ENCODE measurements at regions not wholly inside any gene's neighbourhood (a gene's known extent, or its start where the extent isn't known, plus 50 kb on each side); places are given as distances from the start of the nearest gene placed in this dataset.
"Not testable (repeated sequence)": the region's sequence is repeated elsewhere in the genome, so short reads cannot be mapped to it uniquely, and the experiment has no call there.

DNA sequence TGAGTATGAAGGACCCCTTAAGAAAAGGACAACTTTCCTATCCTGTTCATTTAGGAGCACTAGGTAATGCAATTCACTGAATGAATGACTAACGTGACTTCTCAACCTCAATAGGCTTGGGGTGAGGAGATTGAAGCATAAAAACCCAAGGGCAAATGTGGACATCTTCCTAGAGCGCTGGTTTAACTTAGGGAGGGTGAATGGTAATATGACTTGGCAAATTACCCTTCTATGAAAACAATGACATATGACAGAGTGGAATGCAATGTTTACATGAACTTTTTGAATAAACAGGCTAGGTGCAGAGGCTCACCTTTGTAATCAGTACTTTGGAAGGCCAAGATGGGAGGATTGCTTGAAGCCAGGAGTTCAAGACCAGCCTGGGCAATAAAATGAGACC is 83.9 kb upstream of the ANK3 start:
- ATAC-seq (ENCODE audit: low FRiP score): no peak
- TF ChIP-seq, protein P1, sequence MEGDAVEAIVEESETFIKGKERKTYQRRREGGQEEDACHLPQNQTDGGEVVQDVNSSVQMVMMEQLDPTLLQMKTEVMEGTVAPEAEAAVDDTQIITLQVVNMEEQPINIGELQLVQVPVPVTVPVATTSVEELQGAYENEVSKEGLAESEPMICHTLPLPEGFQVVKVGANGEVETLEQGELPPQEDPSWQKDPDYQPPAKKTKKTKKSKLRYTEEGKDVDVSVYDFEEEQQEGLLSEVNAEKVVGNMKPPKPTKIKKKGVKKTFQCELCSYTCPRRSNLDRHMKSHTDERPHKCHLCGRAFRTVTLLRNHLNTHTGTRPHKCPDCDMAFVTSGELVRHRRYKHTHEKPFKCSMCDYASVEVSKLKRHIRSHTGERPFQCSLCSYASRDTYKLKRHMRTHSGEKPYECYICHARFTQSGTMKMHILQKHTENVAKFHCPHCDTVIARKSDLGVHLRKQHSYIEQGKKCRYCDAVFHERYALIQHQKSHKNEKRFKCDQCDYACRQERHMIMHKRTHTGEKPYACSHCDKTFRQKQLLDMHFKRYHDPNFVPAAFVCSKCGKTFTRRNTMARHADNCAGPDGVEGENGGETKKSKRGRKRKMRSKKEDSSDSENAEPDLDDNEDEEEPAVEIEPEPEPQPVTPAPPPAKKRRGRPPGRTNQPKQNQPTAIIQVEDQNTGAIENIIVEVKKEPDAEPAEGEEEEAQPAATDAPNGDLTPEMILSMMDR (IDR thresholded peaks at IDR 0.05): no peak
- DNase-seq (ENCODE audit: low spot score): no peak

DNA sequence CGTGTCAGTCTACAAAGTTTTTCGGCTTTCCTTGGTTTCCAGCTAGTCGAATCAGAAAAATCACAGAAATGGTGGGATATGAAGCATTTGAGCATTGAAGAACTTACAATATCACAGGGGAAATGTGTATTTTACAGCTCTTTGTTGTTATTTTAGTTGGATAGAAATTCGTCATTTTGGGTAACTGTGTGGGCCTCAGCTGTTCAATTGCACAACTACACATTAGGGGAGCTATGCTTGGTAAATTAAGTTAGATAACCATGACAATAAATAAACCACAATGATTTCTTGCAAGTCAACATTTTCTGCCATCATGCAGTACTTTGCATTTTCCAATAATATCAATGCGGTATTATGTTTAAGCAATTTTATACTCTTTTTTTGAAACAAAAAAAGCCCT is 80.4 kb upstream of the ANK3 start:
- TF ChIP-seq, protein P1 (IDR thresholded peaks at IDR 0.05): no peak
- DNase-seq (ENCODE audit: low spot score) (no peak), ATAC-seq (ENCODE audit: low FRiP score) (no peak)

DNA sequence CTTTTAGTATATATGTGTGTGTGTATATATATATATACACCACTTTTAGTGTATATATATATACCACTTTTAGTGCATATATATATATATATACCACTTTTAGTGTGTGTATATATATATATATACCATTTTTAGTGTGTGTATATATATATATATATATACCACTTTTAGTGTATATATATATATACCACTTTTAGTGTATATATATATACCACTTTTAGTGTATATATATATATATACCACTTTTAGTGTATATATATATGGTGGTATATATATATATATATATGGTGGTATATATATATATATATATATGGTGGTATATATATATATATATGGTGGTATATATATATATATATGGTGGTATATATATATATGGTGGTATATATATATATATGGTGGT is 79.5 kb upstream of the ANK3 start:
- DNase-seq (ENCODE audit: low spot score); ATAC-seq (ENCODE audit: low FRiP score): not testable (repeated sequence)

DNA sequence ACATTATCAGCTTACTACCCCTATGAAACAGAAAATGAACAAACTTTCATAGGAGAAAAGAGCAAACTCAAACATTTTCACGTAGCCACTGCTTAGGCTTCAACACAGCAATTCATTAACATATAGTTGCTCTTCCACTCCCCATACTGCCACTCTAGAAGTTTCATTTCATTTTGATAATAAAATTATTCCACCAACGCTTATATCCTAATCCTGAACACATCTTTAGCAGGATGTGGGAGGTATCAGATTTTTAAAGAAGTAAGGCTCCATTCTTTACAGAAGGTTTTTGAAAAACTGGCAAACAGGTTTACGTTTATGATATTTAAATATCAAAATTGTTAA is 77.5 kb upstream of the ANK3 start:
- DNase-seq (ENCODE audit: low spot score): no peak
- TF ChIP-seq, protein P1 (IDR thresholded peaks at IDR 0.05): no peak
- no peak for ATAC-seq (ENCODE audit: low FRiP score)

DNA sequence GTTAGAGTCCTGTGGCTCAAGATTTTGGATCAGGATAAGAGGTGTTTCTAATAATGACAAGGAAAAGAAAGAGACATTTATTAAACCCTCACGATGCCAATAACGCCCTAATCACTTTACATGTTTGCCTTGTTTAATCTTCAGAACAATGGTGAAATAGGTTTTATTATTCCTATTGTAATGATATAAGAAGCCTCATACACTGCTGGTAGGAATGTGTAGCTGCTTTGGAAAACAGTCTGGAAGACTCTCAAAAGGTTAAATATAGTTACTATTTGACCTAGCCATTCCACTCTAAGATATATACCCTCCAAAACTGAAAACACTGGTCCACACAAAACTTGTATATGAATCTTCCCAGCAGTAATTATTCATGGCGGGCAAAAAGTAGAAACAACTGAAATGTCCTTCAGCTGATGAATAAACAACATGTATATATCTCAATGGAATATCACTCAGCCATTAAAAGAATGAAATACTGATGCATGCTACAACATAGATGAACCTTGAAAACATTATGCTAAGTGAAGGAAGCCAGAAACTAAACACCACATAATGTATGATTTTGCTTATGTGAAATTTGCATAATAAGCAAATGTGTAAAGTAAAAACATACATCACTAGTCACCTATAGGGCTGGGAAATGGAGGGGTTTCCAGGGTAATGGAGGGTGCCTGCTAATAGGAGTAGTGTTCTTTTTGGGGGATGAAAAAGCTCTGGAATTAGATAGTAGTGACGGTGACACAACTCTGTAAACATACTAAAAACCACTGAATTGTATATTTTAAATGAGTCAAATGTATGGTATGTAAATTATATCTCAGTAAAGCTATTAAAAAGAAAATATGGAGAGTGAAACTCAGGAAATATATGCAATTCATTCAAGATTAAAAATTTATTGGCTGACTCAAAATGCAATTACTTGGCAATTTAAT is 76.9 kb upstream of the ANK3 start:
- TF ChIP-seq, protein P1 (IDR thresholded peaks at IDR 0.05): no peak
- ATAC-seq (ENCODE audit: low FRiP score) (no peak), DNase-seq (ENCODE audit: low spot score) (no peak)

DNA sequence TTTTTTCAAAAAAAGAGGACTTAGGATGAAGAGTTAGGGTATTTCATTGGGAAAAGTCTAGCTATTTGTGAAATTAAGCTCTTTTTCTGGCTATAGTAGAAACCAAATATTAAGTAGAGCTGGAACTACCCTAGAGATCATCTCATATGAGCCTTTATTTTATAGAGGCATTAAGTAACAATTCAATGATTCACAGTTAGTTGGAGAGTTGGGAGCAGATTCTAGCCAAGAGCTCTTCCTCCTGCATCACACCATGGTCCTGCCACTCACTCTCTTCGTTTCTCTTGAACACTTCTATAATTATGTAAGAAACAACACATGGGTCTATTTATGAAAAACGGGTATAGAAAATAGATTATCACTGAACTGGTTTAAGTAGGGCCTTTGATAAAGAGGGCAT is 76.1 kb upstream of the ANK3 start:
- ATAC-seq (ENCODE audit: low FRiP score) (no peak), DNase-seq (ENCODE audit: low spot score) (no peak)
- TF ChIP-seq, protein P1 (IDR thresholded peaks at IDR 0.05): no peak

DNA sequence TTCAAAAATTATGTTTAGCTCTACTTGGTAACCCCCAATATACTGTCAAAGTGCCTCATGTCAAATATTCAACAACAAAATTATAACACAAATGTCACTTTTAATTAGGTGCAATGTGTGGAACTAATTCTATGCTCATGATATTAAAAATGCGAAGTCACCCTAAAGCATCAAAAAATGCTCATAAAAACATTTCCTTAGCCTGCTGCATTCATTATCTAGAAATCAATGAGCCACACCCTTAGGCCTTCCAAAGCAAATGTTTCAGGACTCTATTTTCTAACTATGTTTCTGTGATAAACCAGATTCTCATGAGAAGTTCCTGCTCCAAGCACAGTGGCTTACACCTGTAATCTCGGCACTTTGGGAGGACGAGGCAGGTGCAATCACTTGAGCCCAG is 75.0 kb upstream of the ANK3 start:
- ATAC-seq (ENCODE audit: low FRiP score) (no peak), DNase-seq (ENCODE audit: low spot score) (no peak)
- TF ChIP-seq, protein P1 (IDR thresholded peaks at IDR 0.05): no peak

Data from omental fat pad (tissue), 3 donors.